ENCODE measurements at regions not wholly inside any gene's neighbourhood (a gene's known extent, or its start where the extent isn't known, plus 50 kb on each side); places are given as distances from the start of the nearest gene placed in this dataset.

DNA sequence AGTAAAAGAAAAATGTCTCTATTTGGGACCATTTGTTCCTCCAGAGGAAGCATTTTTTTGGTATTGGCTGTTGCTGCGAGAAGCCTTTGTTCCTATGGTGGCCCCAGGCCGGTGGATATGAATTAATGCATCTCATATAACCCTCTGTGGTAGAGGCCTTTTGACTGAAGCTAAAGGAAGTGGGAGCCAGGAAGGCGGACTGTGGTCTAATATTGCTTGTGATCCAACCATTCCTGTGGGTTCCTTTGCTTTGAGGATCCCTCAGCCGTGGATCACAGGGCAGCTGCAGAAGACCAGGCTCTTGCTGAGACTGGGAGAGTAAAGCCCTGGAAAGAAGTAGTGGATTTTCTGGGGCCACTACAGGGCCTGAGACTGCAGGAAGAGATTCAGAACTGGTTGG lies 68.3 kb upstream of the NAV2 start:
- DNase-seq (ENCODE audit: low read depth in 2 of 2) = no peak
- TF ChIP-seq, protein P1, sequence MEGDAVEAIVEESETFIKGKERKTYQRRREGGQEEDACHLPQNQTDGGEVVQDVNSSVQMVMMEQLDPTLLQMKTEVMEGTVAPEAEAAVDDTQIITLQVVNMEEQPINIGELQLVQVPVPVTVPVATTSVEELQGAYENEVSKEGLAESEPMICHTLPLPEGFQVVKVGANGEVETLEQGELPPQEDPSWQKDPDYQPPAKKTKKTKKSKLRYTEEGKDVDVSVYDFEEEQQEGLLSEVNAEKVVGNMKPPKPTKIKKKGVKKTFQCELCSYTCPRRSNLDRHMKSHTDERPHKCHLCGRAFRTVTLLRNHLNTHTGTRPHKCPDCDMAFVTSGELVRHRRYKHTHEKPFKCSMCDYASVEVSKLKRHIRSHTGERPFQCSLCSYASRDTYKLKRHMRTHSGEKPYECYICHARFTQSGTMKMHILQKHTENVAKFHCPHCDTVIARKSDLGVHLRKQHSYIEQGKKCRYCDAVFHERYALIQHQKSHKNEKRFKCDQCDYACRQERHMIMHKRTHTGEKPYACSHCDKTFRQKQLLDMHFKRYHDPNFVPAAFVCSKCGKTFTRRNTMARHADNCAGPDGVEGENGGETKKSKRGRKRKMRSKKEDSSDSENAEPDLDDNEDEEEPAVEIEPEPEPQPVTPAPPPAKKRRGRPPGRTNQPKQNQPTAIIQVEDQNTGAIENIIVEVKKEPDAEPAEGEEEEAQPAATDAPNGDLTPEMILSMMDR (IDR thresholded peaks at IDR 0.05; ENCODE audit: low read depth, low read length) = no peak
- H3K4me3 ChIP-seq (replicated peaks in 1 of 2; ENCODE audit: low read depth in 2 of 2, low read length in 2 of 2) = no peak overlapping the region

GRCh38 chr11:19642185-19643158 lies 70.2 kb upstream of the NAV2 start:
- TF ChIP-seq, protein P1 (IDR thresholded peaks at IDR 0.05; ENCODE audit: low read depth, low read length) = no peak
- peak in 1 of 2 donors; percentile 82 for DNase-seq (ENCODE audit: low read depth in 2 of 2)
- H3K4me3 ChIP-seq (replicated peaks in 1 of 2; ENCODE audit: low read depth in 2 of 2, low read length in 2 of 2) = no peak overlapping the region

DNA sequence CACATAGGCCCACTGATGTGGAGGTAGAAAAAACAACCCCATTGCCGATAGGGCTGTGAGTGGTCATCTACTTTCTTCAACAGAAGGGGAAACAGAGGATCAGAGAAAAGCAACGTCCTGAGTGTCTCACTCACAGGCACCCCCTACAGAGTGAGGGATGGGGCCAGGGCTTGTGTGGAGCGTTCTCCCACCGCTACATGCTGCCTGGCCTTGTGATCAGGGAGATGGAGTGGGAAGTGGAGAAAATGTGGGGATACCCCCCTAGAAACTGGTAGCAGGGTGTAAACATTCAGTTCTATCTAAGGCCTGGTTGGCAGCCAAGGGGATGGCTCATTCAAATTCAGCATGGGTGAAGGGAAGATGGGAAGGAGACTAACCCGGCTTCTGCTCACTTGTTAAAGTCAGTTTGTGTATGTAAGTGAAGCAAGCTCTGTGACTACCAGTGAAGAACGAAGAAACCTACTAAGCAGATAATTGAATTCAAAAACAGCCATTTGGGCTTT lies 73.0 kb upstream of the NAV2 start:
- TF ChIP-seq, protein P1 (IDR thresholded peaks at IDR 0.05; ENCODE audit: low read depth, low read length) = no peak
- H3K4me3 ChIP-seq (replicated peaks in 1 of 2; ENCODE audit: low read depth in 2 of 2, low read length in 2 of 2) = no peak overlapping the region
- no peak for DNase-seq (ENCODE audit: low read depth in 2 of 2)

- no peak overlapping the region for H3K4me3 ChIP-seq (replicated peaks in 1 of 2; ENCODE audit: low read depth in 2 of 2, low read length in 2 of 2)
- DNase-seq (ENCODE audit: low read depth in 2 of 2) = no peak
- TF ChIP-seq, protein P1 (IDR thresholded peaks at IDR 0.05; ENCODE audit: low read depth, low read length) = no peak
These were observed 77.3 kb upstream of the NAV2 start for GRCh38 chr11:19635332-19635731.

DNA sequence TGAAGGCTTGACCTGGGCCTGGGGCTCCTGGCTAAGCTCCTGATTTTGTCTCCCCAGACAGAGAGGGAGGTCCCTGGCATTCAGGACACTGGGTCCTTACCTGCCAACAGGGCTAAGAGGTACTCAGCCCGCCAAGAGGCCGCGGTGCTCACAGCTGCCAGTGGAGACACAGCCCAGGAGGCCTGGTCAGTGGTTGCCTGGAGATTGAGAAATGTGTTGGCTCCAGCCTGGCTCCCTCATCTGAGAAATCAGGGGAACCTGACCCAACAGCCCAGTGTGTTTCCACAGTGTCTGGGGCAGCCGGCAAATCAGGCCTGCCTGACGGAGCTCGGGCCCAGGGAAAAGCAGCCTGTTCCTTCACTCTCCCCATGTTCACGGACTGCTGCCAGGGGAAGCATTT lies 79.4 kb upstream of the NAV2 start:
- DNase-seq (ENCODE audit: low read depth in 2 of 2) = peak in 1 of 2 donors; percentile 71
- TF ChIP-seq, protein P1 (IDR thresholded peaks at IDR 0.05; ENCODE audit: low read depth, low read length) = no peak
- H3K4me3 ChIP-seq (replicated peaks in 1 of 2; ENCODE audit: low read depth in 2 of 2, low read length in 2 of 2) = no peak overlapping the region

- H3K4me3 ChIP-seq (replicated peaks in 1 of 2; ENCODE audit: low read depth in 2 of 2, low read length in 2 of 2) = no peak overlapping the region
- peak; percentile 29 to 37 for DNase-seq (ENCODE audit: low read depth in 2 of 2)
- TF ChIP-seq, protein P1 (IDR thresholded peaks at IDR 0.05; ENCODE audit: low read depth, low read length) = no peak
These were observed 80.2 kb upstream of the NAV2 start for GRCh38 chr11:19632499-19632834.
